ENCODE measurements at regions not wholly inside any gene's neighbourhood (a gene's known extent, or its start where the extent isn't known, plus 50 kb on each side); places are given as distances from the start of the nearest gene placed in this dataset.

DNA sequence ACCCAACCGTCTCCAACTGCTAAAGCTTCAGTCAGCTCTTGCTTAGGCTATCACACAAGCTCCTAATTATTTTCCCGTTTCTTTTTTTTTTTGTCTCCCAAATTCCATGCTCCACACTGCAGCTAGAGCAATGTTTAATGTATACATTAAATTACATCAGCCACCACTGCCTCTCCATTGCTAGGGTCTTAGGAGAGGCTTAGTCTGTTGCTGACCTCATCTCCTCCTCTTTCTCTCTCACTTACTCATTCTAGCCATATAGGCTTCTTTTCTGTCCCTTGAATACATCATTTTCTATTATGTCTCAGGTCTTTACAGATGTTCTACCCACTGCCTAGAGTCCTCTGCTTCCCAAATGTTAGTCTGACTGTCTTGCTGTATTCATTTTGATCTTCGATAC lies 138.1 kb upstream of the ST6GALNAC5 start:
- no peaks in the 10 kb centered on the region for H3K79me2 ChIP-seq (ENCODE audit: control insufficient read depth, insufficient read depth, low read length)
- no peak overlapping the region for H3K9ac ChIP-seq (replicated peaks; ENCODE audit: extremely low read depth, insufficient read depth, low read length)
- no peaks in the 10 kb centered on the region for H3K9me3 ChIP-seq (replicated peaks; ENCODE audit: control insufficient read depth, insufficient read depth, low read length)
- no TSS peak for BruUV-seq (replicated peaks)
- TF ChIP-seq POLR2A (IDR thresholded peaks at IDR 0.05; ENCODE audit: low read depth, low read length) (no peak), JUN (IDR thresholded peaks at IDR 0.05; ENCODE audit: borderline replicate concordance, insufficient read depth, insufficient read length, low read depth) (no peak), MYC (IDR thresholded peaks at IDR 0.05; ENCODE audit: low read depth, low read length) (no peak), EZH2 (IDR thresholded peaks at IDR 0.05; ENCODE audit: borderline replicate concordance, low read depth, low read length, severe bottlenecking) (no peak), POLR2AphosphoS5 (IDR thresholded peaks at IDR 0.05; ENCODE audit: insufficient read depth, low read depth, low read length) (no peak), GATA2 (IDR thresholded peaks at IDR 0.05; ENCODE audit: insufficient read depth, insufficient read length, low read depth, low read length) (no peak), FOS (IDR thresholded peaks at IDR 0.05; ENCODE audit: borderline replicate concordance, insufficient read depth, low read length) (no peak)
- TF ChIP-seq, protein P1, sequence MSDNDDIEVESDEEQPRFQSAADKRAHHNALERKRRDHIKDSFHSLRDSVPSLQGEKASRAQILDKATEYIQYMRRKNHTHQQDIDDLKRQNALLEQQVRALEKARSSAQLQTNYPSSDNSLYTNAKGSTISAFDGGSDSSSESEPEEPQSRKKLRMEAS (IDR thresholded peaks at IDR 0.05; ENCODE audit: insufficient read depth, insufficient read length), result no peak
- TF ChIP-seq, protein P2, sequence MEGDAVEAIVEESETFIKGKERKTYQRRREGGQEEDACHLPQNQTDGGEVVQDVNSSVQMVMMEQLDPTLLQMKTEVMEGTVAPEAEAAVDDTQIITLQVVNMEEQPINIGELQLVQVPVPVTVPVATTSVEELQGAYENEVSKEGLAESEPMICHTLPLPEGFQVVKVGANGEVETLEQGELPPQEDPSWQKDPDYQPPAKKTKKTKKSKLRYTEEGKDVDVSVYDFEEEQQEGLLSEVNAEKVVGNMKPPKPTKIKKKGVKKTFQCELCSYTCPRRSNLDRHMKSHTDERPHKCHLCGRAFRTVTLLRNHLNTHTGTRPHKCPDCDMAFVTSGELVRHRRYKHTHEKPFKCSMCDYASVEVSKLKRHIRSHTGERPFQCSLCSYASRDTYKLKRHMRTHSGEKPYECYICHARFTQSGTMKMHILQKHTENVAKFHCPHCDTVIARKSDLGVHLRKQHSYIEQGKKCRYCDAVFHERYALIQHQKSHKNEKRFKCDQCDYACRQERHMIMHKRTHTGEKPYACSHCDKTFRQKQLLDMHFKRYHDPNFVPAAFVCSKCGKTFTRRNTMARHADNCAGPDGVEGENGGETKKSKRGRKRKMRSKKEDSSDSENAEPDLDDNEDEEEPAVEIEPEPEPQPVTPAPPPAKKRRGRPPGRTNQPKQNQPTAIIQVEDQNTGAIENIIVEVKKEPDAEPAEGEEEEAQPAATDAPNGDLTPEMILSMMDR (IDR thresholded peaks at IDR 0.05; ENCODE audit: extremely low read depth in 1 of 2, insufficient read depth in 1 of 2, low read depth in 1 of 2, low read length in 2 of 2), result no peak
- intact Hi-C loops (cut with micrococcal nuclease) (no loop called here), dilution Hi-C loops (cut with MboI; ENCODE audit: extremely low pct_ligation_motif_present, low sequenced_read_pairs) (no loop called here)
- no peaks in the 10 kb centered on the region for H3K4me1 ChIP-seq (ENCODE audit: control insufficient read depth, extremely low read depth, insufficient read depth, low read length)
- POLR2A ChIA-PET, result no interaction called here
- H3K27me3 ChIP-seq (ENCODE audit: control insufficient read depth in 2 of 2, insufficient read depth in 2 of 2, low read length in 2 of 2), result no peaks in the 10 kb centered on the region
- H3K4me3 ChIP-seq (replicated peaks in 1 of 3; ENCODE audit: insufficient read depth in 1 of 3, low read depth in 1 of 3, low read length in 3 of 3), result no peak overlapping the region
- no peak overlapping the region for H2AFZ ChIP-seq (ENCODE audit: low read depth, low read length)
- H3K9me1 ChIP-seq (replicated peaks; ENCODE audit: control insufficient read depth, extremely low read depth, insufficient read depth, low read length), result no peaks in the 10 kb centered on the region
- DNase-seq (ENCODE audit: low read depth, low spot score) (no peak), FAIRE-seq (no peak)
- H4K20me1 ChIP-seq (replicated peaks; ENCODE audit: control insufficient read depth, extremely low read depth, insufficient read depth, low read length), result no peaks in the 10 kb centered on the region
- H3K27ac ChIP-seq (ENCODE audit: insufficient read depth, low read depth, low read length), result no peak overlapping the region
- no peaks in the 10 kb centered on the region for H3K36me3 ChIP-seq (ENCODE audit: control insufficient read depth in 2 of 2, extremely low read depth in 1 of 2, insufficient read depth in 2 of 2, low read length in 2 of 2)
- CTCF ChIA-PET, result no interaction called here
- no peak overlapping the region for H3K4me2 ChIP-seq (ENCODE audit: insufficient read depth, low read length)
